ENCODE measurements at regions not wholly inside any gene's neighbourhood (a gene's known extent, or its start where the extent isn't known, plus 50 kb on each side); places are given as distances from the start of the nearest gene placed in this dataset.
A peak's percentile ranks its signal among the peaks of the same experiment; 100 is the strongest.

DNA sequence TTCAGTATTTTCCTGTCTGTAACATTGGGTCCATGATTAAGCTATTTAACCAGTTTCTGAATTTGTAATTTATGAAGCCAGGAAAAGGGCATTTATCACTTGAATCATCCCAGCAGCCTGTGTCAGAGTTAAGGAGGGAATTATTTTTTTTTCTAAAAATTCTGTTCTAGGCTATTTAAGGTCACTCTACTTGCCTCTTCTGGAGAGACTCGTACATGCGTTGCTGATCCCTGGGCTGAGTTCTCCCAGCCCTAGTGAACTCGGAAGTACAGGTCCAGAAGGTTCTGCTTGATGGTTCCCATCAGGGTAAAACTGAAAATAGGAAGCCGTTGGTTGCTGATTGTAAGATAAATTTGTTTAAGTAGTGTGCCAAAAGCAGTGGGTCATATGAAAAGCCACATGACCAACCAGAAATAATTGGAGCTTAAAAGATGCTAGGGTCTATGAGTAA lies 90.7 kb downstream of the GPR88 start:
- no peak overlapping the region for H3K27ac Mint-ChIP-seq (ENCODE audit: unreplicated experiment)
- no peaks in the 10 kb centered on the region for H3K27me3 Mint-ChIP-seq (ENCODE audit: unreplicated experiment)
- peaks cover 57% of the 10 kb centered on the region for H3K4me1 Mint-ChIP-seq (ENCODE audit: unreplicated experiment)
- H3K36me3 Mint-ChIP-seq (ENCODE audit: unreplicated experiment), result no peaks in the 10 kb centered on the region
- TF ChIP-seq, protein P1, sequence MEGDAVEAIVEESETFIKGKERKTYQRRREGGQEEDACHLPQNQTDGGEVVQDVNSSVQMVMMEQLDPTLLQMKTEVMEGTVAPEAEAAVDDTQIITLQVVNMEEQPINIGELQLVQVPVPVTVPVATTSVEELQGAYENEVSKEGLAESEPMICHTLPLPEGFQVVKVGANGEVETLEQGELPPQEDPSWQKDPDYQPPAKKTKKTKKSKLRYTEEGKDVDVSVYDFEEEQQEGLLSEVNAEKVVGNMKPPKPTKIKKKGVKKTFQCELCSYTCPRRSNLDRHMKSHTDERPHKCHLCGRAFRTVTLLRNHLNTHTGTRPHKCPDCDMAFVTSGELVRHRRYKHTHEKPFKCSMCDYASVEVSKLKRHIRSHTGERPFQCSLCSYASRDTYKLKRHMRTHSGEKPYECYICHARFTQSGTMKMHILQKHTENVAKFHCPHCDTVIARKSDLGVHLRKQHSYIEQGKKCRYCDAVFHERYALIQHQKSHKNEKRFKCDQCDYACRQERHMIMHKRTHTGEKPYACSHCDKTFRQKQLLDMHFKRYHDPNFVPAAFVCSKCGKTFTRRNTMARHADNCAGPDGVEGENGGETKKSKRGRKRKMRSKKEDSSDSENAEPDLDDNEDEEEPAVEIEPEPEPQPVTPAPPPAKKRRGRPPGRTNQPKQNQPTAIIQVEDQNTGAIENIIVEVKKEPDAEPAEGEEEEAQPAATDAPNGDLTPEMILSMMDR (IDR thresholded peaks at IDR 0.05), result no peak
- H3K9me3 Mint-ChIP-seq (ENCODE audit: unreplicated experiment), result peaks cover 3% of the 10 kb centered on the region
- no peak for DNase-seq (ENCODE audit: extremely low spot score, unreplicated experiment)
- no peak overlapping the region for H3K4me3 Mint-ChIP-seq (ENCODE audit: unreplicated experiment)

DNA sequence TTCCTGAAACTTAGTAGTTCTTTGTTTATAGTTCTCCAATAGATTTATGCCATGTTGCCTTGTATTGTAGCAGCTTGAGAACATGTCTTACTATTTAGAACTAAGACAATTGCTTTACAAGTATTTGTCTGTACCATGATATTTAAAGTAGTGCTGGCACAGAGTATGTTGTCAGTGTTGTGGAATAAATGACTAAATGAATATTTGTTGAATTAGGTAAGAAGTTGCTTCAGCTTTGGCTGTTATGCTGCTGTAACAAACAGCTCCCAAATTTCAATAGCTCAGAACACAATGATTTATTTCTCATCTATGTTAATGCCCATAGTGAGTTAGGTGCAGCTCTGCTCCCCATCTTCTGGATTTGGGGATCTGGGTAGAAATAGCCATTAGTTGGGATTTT lies 90.2 kb upstream of the VCAM1 start:
- Mint-ChIP-seq H3K4me1 (ENCODE audit: unreplicated experiment) (peaks cover 49% of the 10 kb centered on the region), H3K27ac (ENCODE audit: unreplicated experiment) (no peak overlapping the region), H3K9me3 (ENCODE audit: unreplicated experiment) (peaks cover 3% of the 10 kb centered on the region), H3K36me3 (ENCODE audit: unreplicated experiment) (no peaks in the 10 kb centered on the region), H3K27me3 (ENCODE audit: unreplicated experiment) (no peaks in the 10 kb centered on the region), H3K4me3 (ENCODE audit: unreplicated experiment) (no peak overlapping the region)
- TF ChIP-seq, protein P1 (IDR thresholded peaks at IDR 0.05), result no peak
- no peak for DNase-seq (ENCODE audit: extremely low spot score, unreplicated experiment)

DNA sequence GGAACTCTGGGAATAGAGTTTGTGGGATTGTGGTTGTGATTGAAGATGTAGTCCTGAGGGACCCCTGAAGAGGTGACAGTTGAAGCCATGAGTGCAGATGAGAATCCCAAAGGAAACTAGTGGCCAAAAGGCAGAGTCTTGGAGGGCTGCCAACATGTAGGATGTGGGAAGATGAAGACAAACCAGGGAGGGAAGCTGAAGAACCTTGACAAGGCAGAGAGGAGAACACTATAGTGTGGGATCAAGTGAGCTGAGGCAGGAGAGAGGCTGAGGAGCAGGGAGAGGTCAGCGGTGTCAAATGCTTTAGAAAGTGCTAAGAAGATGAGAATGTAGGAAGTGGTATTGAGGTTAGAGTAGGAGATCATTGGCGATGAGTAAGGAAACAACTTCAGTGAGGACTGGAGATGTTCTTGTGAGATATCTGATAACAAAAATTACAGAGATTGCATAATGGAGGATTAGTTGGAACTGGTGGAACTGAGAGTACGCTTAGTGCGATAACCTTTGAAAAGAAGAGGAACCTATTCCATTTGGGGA lies 88.5 kb upstream of the VCAM1 start:
- Mint-ChIP-seq H3K4me3 (ENCODE audit: unreplicated experiment) (no peak overlapping the region), H3K36me3 (ENCODE audit: unreplicated experiment) (no peaks in the 10 kb centered on the region), H3K27me3 (ENCODE audit: unreplicated experiment) (no peaks in the 10 kb centered on the region), H3K4me1 (ENCODE audit: unreplicated experiment) (peaks cover 39% of the 10 kb centered on the region), H3K9me3 (ENCODE audit: unreplicated experiment) (peaks cover 3% of the 10 kb centered on the region), H3K27ac (ENCODE audit: unreplicated experiment) (peak overlapping the region; percentile 42)
- DNase-seq (ENCODE audit: extremely low spot score, unreplicated experiment), result no peak
- TF ChIP-seq, protein P1 (IDR thresholded peaks at IDR 0.05), result no peak

DNA sequence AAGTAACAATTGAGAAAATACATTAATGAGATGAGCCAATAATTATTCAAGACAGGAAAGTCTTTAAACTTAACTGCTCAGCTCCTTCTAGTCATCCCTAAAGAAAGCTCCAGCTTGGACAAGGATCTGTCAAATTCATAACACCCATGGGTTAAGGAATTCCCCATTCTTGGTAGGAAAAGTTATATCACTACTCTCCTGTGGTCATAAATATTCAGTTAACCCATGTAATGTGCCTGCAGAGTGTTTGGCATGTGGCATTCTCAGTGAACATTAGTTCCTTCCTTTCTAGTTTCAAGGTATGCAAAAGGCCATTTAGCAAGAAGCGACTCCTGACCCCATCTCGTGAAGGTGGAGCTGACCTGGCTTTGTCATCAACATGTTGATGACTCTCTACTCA lies 76.7 kb upstream of the VCAM1 start:
- TF ChIP-seq, protein P1 (IDR thresholded peaks at IDR 0.05), result no peak
- DNase-seq (ENCODE audit: extremely low spot score, unreplicated experiment), result no peak
- Mint-ChIP-seq H3K9me3 (ENCODE audit: unreplicated experiment) (no peaks in the 10 kb centered on the region), H3K36me3 (ENCODE audit: unreplicated experiment) (peaks cover 5% of the 10 kb centered on the region), H3K27ac (ENCODE audit: unreplicated experiment) (no peak overlapping the region), H3K27me3 (ENCODE audit: unreplicated experiment) (no peaks in the 10 kb centered on the region), H3K4me1 (ENCODE audit: unreplicated experiment) (peaks cover 13% of the 10 kb centered on the region), H3K4me3 (ENCODE audit: unreplicated experiment) (no peak overlapping the region)

DNA sequence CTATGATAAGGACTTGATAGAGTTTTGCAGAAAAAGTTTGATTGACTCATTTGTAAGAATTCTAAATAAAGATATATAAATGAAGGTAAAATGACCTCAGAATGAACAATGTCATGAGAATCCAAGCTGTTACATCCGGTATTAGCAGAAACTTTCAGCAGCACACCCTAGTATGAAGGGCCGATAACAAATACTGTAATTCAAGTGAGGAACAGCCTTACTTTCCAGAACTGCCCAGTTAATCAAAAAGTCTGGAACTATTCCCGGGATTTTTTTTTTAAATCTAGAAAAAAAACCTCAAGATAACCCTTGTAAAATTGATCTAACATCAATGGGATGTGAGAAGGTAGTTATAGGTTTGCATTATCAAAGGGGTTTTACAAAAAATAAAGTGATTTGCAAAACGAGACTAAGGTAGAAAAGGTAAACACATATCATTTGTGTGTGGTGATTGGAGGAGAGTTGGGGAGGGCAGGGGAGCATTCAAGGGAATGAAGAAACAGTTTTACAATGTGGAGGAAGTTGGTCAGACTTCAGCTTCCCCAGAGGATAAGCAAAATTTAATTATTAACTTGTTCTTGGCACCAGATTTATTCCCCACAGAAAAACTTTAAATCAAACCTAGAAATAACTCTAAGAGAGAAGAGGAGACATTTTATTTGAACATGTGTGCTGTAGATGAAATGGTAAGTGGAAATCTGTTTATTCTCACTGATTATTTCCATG lies 75.9 kb upstream of the VCAM1 start:
- peak overlapping the region; percentile 58 for H3K27ac Mint-ChIP-seq (ENCODE audit: unreplicated experiment)
- H3K27me3 Mint-ChIP-seq (ENCODE audit: unreplicated experiment), result no peaks in the 10 kb centered on the region
- TF ChIP-seq, protein P1 (IDR thresholded peaks at IDR 0.05), result no peak
- H3K9me3 Mint-ChIP-seq (ENCODE audit: unreplicated experiment), result peaks cover 5% of the 10 kb centered on the region
- H3K36me3 Mint-ChIP-seq (ENCODE audit: unreplicated experiment), result peaks cover 6% of the 10 kb centered on the region
- H3K4me1 Mint-ChIP-seq (ENCODE audit: unreplicated experiment), result peaks cover 12% of the 10 kb centered on the region
- DNase-seq (ENCODE audit: extremely low spot score, unreplicated experiment), result no peak
- no peak overlapping the region for H3K4me3 Mint-ChIP-seq (ENCODE audit: unreplicated experiment)

Measured in osteocyte (in vitro differentiated cells).